Activated CD4-positive, alpha-beta memory T cell treated with anti-CD3 and anti-CD28 coated beads for 36 hours (primary cell): ENCODE measurements at regions not wholly inside any gene's neighbourhood (a gene's known extent, or its start where the extent isn't known, plus 50 kb on each side); places are given as distances from the start of the nearest gene placed in this dataset.

Experiments
- CTCF ChIA-PET: fragments of 350-600 bp; sonication (Branson Sonifier 250); formaldehyde crosslinking; loops from one replicate; lab custom pipeline; 2021; ENCODE audit warnings: antibody characterized with exemption, inconsistent platforms; lab: Charles Lee
- POLR2A ChIA-PET: fragments of 350-600 bp; sonication (Branson Sonifier 250); formaldehyde crosslinking; loops from one replicate; lab custom pipeline; 2021; ENCODE audit warnings: antibody characterized with exemption; lab: Charles Lee
- DNase-seq: peaks from one replicate; pipeline ENCODE4 v3.0.0-alpha.2; 2020
- H3K27ac Mint-ChIP-seq: one replicate; pipeline ENCODE4 v1.8.0; 2021; ENCODE audit warnings: mixed read lengths
- H3K27me3 Mint-ChIP-seq: one replicate; pipeline ENCODE4 v1.8.0; 2021; ENCODE audit warnings: mixed read lengths
- H3K36me3 Mint-ChIP-seq: one replicate; pipeline ENCODE4 v1.8.0; 2021; ENCODE audit warnings: mixed read lengths
- H3K4me1 Mint-ChIP-seq: one replicate; pipeline ENCODE4 v1.8.0; 2021; ENCODE audit warnings: low read depth, mixed read lengths
- H3K4me3 Mint-ChIP-seq: one replicate; pipeline ENCODE4 v1.8.0; 2021; ENCODE audit warnings: mild to moderate bottlenecking, mixed read lengths
- H3K9me3 Mint-ChIP-seq: one replicate; pipeline ENCODE4 v1.8.0; 2021; ENCODE audit warnings: mixed read lengths
- intact Hi-C: fragments of 100-400 bp; cut with micrococcal nuclease; formaldehyde crosslinking; loops from one replicate; pipeline ENCODE4 v1.15.1; 2023

DNA sequence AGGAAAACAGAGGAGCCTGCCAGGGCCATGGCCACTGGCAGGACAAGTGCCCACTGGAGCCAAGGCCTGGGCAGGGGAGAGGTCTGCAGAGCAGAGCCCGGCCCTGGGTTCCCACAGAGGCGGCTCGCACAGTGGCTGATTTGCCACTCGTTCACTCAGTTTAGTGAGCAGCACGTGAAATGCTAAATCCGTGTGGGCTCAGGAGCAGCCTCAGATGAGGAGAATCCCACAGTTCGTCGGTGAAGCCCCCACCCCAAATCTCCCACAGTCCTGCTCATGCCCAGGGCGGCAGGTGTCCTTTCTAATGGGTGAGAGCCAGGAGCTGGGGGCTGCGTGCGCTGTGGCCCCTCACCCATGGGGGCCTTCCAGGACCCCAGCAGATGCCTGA lies 107.7 kb upstream of the FAM20C start:
- DNase-seq, result no peak
- Mint-ChIP-seq H3K4me1 (no peaks in the 10 kb centered on the region), H3K27me3 (peaks cover 6% of the 10 kb centered on the region), H3K9me3 (no peaks in the 10 kb centered on the region), H3K4me3 (no peak overlapping the region), H3K27ac (no peak overlapping the region), H3K36me3 (no peaks in the 10 kb centered on the region)
- CTCF ChIA-PET, result no interaction called here
- POLR2A ChIA-PET, result no interaction called here
- intact Hi-C loops, result no loop called here

DNA sequence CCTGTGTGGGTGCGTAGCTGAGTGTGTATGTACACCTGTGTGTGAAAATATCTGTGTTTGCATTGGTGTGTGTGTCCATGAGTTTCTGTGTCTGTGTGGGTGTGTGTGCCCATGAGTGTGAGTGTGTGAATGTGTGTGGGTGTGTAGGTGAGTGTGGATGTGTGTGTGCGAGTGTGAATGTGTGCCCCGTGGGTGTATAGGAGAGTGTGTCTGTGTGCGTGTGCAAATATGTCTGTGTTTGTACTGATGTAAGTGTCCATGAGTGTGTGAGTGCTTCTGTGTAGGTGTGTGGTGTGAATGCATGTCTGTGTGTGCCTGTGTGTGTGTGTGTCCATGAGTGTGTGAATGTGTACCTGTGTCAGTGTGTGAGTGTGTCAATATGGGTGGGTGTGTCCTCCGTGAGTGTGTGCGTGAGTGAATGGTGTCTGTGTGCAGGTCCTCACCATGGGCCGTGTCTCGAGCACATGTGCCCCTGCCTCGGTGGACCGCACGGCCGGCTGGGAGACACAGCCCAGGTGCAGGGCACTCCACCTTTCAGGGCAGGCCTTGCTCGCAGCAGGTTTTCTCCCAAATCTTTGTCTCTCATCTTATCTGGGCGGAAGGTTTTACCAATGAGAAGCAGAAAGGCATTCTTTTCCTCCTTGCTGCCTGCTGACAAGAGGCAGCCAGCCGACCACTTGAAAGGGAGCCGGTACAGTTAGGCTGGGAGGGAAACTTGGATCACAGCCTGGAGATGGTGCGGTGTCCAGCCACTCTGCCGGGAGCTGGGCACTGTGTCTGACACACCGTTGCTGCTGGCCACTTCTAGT lies 107.1 kb upstream of the FAM20C start:
- Mint-ChIP-seq H3K4me3 (no peak overlapping the region), H3K36me3 (no peaks in the 10 kb centered on the region), H3K4me1 (peaks cover 3% of the 10 kb centered on the region), H3K27ac (no peak overlapping the region), H3K27me3 (peaks cover 6% of the 10 kb centered on the region), H3K9me3 (no peaks in the 10 kb centered on the region)
- intact Hi-C loops, result no loop called here
- DNase-seq, result no peak
- POLR2A ChIA-PET, result no interaction called here
- CTCF ChIA-PET, result no interaction called here

DNA sequence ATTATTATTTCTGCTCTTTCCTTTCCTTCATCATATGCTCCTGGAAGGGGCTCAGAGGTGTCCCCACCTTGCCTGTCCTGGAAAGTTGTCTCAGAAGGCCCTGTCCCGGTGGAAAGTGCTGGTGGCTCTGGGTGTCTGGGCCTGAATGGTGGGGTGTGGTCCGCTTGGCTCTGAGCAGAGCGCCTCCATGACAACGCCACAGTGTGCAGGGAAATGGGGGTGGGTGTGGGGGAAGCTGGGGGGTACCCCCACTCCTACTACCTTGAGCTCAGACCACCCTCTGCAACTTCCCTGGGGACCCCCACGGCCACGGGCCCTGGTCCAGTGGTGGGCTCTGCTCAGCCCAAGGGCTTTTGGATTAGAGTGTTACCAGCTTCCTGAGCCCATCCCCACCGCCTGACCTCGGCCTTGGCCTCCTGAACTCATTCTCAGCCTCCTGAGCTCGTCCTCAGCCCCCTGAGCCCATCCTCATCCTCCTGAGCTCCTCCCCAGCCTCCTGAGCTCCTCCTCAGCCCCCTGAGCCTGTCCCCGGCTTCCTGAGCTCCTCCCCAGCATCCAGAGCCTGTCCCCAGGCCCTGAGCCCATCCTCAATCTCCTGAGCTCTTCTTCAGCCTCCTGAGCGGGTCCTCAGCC lies 106.4 kb upstream of the FAM20C start:
- H3K27me3 Mint-ChIP-seq, result peaks cover 6% of the 10 kb centered on the region
- H3K27ac Mint-ChIP-seq, result no peak overlapping the region
- ChIA-PET CTCF (no interaction called here), POLR2A (no interaction called here)
- intact Hi-C loops, result no loop called here
- no peaks in the 10 kb centered on the region for H3K36me3 Mint-ChIP-seq
- H3K4me1 Mint-ChIP-seq, result peaks cover 9% of the 10 kb centered on the region
- H3K9me3 Mint-ChIP-seq, result no peaks in the 10 kb centered on the region
- DNase-seq, result no peak
- no peak overlapping the region for H3K4me3 Mint-ChIP-seq

DNA sequence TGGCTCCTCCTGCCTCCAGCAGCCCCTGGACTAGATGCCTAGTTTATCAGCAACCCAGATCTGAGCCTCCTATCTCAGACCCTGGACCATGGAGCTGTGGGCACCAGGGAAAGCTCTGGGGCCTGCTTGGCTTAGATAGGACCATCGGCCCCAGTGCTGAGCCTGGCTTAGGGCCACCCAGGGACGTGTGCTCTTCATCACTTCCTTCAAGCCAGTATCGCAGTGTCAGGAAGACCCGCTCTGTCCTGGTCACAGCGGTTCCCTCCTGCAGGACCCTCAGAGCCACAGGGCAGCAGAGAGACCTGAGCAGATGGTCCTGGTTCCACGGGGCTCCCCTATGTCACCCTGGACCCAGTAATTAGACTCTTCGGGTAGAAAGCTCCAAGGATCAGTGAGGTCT lies 105.7 kb upstream of the FAM20C start:
- H3K27me3 Mint-ChIP-seq, result peaks cover 3% of the 10 kb centered on the region

DNA sequence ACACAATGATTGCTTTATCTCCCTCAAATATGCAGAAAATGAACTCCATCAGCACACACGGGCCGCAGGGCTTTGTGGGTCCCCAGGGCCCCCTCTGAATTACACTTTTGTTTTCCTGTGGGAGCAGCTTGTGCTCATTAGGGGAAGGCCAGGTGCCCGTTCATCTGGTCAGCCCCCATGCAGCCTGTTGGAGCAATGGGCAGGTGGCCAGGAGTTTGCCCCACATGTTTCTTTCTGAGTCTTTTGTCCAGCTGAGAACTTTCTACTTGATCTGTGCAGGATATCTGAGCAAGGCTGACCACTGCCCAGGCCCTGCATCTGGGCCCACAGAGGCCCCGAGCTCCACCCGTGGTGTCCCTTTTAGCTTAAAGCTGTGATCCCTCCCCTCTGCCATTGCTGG lies 105.3 kb upstream of the FAM20C start:
- POLR2A ChIA-PET, result no interaction called here
- Mint-ChIP-seq H3K27me3 (peaks cover 3% of the 10 kb centered on the region), H3K4me3 (no peak overlapping the region), H3K4me1 (peaks cover 9% of the 10 kb centered on the region), H3K27ac (no peak overlapping the region), H3K36me3 (no peaks in the 10 kb centered on the region), H3K9me3 (no peaks in the 10 kb centered on the region)
- no peak for DNase-seq
- CTCF ChIA-PET, result no interaction called here
- intact Hi-C loops, result no loop called here

More for the DNA sequence above, 105.7 kb upstream of the FAM20C start:
- no peaks in the 10 kb centered on the region for H3K36me3 Mint-ChIP-seq
- DNase-seq, result no peak
- H3K4me3 Mint-ChIP-seq, result no peak overlapping the region
- ChIA-PET POLR2A (no interaction called here), CTCF (no interaction called here)
- H3K27ac Mint-ChIP-seq, result no peak overlapping the region
- intact Hi-C loops, result no loop called here
- H3K4me1 Mint-ChIP-seq, result peaks cover 9% of the 10 kb centered on the region
- no peaks in the 10 kb centered on the region for H3K9me3 Mint-ChIP-seq

DNA sequence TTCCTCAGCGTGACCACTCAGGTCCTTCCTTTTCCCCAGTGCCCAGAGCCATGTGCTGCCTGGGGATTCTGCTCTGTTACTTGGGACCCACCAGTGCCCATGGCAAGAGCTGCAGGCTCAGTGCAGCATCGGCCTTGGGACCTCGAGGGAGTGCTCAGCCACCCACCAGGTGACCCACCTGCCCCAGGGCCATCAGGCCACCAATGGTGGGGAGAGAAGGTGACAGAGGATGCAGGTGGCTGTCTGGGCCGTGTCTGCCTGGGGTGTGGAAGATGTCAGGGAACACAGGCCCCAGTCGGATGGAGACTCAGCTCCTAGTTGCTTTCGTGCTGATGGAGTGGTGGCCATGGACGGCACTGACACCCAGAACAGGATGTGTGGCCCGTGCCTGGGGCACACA lies 104.7 kb upstream of the FAM20C start:
- intact Hi-C loops, result no loop called here
- Mint-ChIP-seq H3K27me3 (peaks cover 3% of the 10 kb centered on the region), H3K4me1 (peaks cover 9% of the 10 kb centered on the region), H3K36me3 (no peaks in the 10 kb centered on the region), H3K27ac (no peak overlapping the region), H3K4me3 (no peak overlapping the region), H3K9me3 (no peaks in the 10 kb centered on the region)
- ChIA-PET CTCF (no interaction called here), POLR2A (no interaction called here)
- DNase-seq, result no peak

DNA sequence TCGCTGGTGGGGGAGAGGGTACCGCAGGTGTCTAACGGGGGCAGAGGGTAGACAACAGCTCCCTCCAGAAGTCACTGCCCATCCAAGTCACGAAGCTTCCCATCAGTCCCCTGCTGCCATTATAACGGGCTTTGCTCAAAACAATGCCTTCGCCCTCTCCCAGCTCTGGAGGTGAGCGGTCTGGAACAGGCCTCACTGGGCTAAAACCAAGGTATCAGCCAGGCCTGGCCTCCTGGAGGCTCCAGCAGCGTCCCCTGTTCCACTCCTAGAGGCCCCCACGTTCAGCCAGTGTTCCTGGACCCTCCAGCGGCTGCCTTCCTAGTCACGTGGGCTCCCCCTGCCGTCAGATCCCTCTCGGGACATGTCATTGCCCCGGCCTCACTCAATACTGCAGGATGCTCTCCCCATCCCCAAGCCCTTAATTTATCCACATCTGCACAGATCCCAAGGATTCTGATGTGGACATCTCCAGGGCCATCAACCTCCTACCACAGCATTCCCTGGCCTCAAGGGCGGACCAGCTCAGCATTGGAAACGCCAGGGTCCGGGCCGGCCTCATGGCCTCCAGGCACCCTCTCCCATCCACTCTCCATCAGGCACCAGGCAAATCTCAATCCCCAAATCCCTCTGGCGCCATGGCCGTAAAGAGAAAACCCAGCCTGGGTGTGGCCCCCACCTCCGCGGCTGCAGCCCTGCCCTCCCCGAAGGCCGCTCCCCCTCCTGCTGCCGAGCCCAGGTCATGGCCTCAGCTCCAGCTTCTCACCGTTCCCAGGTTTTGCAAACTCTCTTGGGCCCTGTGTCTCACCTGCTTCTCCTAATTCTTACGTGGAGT lies 104.1 kb upstream of the FAM20C start:
- ChIA-PET POLR2A (no interaction called here), CTCF (no interaction called here)
- Mint-ChIP-seq H3K4me3 (no peak overlapping the region), H3K9me3 (no peaks in the 10 kb centered on the region), H3K4me1 (peaks cover 9% of the 10 kb centered on the region), H3K27me3 (no peaks in the 10 kb centered on the region), H3K36me3 (no peaks in the 10 kb centered on the region), H3K27ac (no peak overlapping the region)
- DNase-seq, result no peak
- intact Hi-C loops, result no loop called here

DNA sequence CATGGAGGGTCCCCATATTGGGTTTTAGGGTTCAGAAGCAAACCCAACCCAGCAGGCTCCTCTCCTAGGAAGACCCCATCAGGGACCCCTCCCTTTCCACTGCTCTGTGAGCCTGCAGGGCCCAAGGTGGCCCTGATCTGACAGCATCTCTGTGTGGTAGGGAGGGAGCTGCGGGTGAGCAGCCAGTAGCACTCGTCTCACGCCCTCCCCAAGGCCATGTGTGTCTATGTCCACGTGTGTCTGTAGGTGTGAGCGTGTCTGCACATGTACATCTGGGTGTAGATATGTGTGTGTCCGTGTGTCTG lies 103.5 kb upstream of the FAM20C start:
- ChIA-PET POLR2A (no interaction called here), CTCF (no interaction called here)
- Mint-ChIP-seq H3K4me1 (peaks cover 9% of the 10 kb centered on the region), H3K36me3 (no peaks in the 10 kb centered on the region), H3K27me3 (no peaks in the 10 kb centered on the region), H3K27ac (no peak overlapping the region), H3K9me3 (no peaks in the 10 kb centered on the region), H3K4me3 (no peak overlapping the region)
- intact Hi-C loops, result no loop called here
- no peak for DNase-seq

DNA sequence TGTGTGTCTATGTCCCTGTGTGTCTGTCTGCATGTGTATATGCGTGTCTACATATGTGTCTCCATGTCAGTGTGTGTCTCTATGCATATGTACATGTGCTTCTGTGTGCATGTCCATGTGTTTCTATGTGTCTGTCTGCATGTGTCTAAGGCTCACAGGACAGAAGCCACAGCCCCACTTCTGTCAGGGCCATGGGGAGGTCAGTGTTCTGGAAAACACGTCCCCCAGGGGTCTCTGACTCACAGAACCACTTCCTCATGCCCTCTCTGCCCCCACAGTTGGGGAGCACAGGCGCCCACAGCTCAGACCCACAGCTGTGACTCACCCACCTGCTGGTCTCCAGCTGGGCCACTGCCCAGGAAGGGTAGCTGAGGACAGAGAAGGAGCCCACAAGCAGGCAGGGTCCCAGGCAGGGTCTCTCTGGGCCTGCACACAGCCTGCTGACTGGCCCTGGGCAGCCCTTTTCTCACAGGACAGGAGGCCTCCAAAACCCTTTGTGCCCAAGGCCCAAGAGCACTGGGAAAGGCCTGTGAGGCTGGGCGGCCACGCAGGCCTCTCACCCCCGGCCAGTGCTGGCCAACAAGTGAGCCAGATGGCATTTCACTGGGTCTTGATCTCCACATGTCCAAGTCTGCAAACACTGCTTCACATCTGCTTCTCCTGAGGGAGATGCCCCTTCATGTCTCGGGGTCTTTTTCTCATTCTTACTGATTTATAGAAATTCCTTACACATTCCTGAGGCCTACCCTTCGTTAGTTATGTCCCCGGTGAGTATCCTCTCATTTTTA lies 102.9 kb upstream of the FAM20C start:
- Mint-ChIP-seq H3K27me3 (no peaks in the 10 kb centered on the region), H3K4me3 (no peak overlapping the region), H3K4me1 (peaks cover 9% of the 10 kb centered on the region), H3K36me3 (no peaks in the 10 kb centered on the region), H3K27ac (no peak overlapping the region), H3K9me3 (no peaks in the 10 kb centered on the region)
- DNase-seq, result peak; percentile 20
- CTCF ChIA-PET, result no interaction called here
- POLR2A ChIA-PET, result no interaction called here
- intact Hi-C loops, result no loop called here

DNA sequence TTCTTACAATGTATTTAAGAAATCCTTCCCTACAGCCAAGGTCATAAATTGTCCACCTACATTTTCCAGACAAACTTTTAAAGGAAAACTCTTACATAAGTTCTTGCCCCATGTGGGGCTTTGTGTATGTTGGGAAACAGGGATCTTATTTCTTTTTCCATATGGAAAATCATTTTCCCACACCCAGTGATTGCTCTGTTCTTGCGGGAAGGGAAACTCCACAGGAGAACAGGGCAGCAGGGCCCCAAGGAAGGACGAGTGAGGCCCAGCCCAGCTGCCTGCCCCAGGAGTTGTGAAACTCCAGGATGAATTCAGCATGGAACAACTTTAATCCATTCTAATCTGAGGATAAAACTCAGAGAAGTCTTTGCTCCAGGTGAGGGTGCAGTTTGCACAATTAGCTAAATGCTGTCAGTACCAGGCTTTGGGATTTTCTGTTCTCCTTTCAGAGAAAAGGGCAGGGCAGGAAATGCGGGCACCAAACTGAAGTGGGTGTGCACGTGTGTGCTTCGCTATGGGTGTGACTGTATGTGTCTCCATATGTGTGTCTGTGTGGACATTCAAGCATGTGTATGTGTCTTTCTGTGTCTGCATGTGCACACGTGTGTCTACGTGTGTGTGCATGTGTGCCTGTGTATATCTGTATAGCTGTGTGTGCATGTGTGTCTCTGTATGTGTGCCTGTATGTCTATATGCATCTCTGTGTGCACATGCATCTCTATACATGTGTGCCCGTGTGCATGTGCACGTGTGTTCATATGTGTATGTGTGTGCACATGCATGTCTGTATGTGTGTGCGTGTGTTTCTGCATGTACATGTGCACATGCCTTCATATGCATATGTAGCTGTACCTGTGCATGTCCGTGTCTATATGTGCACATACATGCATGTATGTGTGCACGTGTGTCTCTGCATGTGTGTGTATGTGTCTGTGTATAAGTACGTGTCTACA lies 102.0 kb upstream of the FAM20C start:
- DNase-seq, result no peak
- Mint-ChIP-seq H3K4me1 (peaks cover 9% of the 10 kb centered on the region), H3K4me3 (no peak overlapping the region), H3K27ac (no peak overlapping the region), H3K27me3 (no peaks in the 10 kb centered on the region), H3K36me3 (no peaks in the 10 kb centered on the region), H3K9me3 (no peaks in the 10 kb centered on the region)
- POLR2A ChIA-PET, result no interaction called here
- intact Hi-C loops, result no loop called here
- CTCF ChIA-PET, result no interaction called here

DNA sequence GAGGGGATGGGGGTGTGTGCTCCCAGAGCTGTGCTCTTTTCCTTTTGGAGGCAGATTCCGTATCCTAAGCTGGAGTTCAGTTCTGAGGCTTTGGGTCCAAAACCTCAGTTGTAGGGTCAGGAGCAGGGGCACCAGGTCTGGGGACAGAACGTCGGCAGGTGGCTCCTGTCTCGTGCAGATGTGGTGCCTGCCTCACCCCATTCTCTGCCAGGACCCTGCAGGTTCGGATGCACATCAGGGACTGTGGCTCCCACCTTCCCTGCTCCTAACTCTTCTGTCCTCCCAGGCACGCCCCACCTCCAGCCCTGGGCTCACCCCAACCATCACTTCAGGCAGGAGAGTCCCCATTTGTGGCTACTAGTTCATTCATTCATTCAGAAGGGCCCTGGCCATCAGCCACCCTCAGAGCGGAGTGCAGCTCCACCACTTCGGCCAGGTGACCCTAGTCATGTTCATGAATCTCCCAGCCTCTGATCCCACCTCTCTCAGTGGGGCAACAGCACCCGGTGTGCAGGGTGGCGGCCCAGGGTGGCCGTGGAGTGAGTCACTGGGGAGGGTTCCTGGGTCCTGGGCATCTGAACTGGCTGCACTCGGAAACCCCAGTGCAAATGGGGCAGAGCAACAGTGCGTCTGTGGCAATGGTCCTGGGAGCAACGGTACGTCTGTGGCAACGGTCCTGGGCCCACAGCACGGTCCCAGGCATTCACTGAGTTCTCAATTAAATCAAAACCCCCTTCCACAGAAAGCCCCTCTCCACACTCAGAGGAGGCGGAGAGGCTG lies 100.8 kb upstream of the FAM20C start:
- Mint-ChIP-seq H3K4me3 (no peak overlapping the region), H3K27me3 (peaks cover 1% of the 10 kb centered on the region), H3K36me3 (no peaks in the 10 kb centered on the region), H3K4me1 (peaks cover 9% of the 10 kb centered on the region), H3K27ac (no peak overlapping the region), H3K9me3 (no peaks in the 10 kb centered on the region)
- DNase-seq, result no peak
- CTCF ChIA-PET, result no interaction called here
- intact Hi-C loops, result no loop called here
- POLR2A ChIA-PET, result no interaction called here
